B cell (primary cell): ENCODE measurements at regions not wholly inside any gene's neighbourhood (a gene's known extent, or its start where the extent isn't known, plus 50 kb on each side); places are given as distances from the start of the nearest gene placed in this dataset.

Experiments
- ATAC-seq: fragments of 200-7000 bp; cut with Tn5 transposase; one replicate; pipeline ENCODE4 v1.10.0; 2021; ENCODE audit warnings: low read depth, mild to moderate bottlenecking, moderate number of reproducible peaks, moderate library complexity
- CTCF ChIA-PET: fragments of 350-600 bp; sonication (Branson Sonifier 250); formaldehyde crosslinking; loops from one replicate; lab custom pipeline; 2021; ENCODE audit warnings: antibody characterized with exemption, inconsistent platforms; lab: Charles Lee
- POLR2A ChIA-PET: fragments of 350-600 bp; sonication (Branson Sonifier 250); formaldehyde crosslinking; loops from one replicate; lab custom pipeline; 2021; ENCODE audit warnings: antibody characterized with exemption; lab: Charles Lee
- DNase-seq: peaks from one replicate; pipeline ENCODE4 v3.0.0; 2013
- H2AFZ ChIP-seq: 2 replicates; pipeline ENCODE4 v1.6.1; 2012; ENCODE audit warnings: mild to moderate bottlenecking, low read depth, low read length; ENCODE audit not compliant: insufficient read depth, poor library complexity, severe bottlenecking
- H3K27ac ChIP-seq, 2 donors: 1 replicate in 1 of 2; 2 replicates in 1 of 2; pipeline ENCODE4 v1.5.1; 2012 to 2013; ENCODE audit warnings: low read length in 2 of 2, mild to moderate bottlenecking in 2 of 2, moderate library complexity in 1 of 2
- H3K27me3 ChIP-seq, 4 experiments: fragments of 200-600 bp in 1 of 4; sonication (generic) in 1 of 4; replicated peaks in 1 of 4; 1 replicate in 2 of 4; 2 replicates in 2 of 4; pipeline versions ENCODE4 v1.6.1 to v1.7.0; 2013 to 2016; ENCODE audit warnings: low read length in 3 of 4, mild to moderate bottlenecking in 2 of 4, mixed read lengths in 1 of 4, moderate library complexity in 1 of 4; ENCODE audit not compliant: insufficient read depth in 4 of 4, control insufficient read depth in 3 of 4; ENCODE audit errors: control extremely low read depth in 1 of 4
- H3K36me3 ChIP-seq, 2 experiments: replicated peaks in 1 of 2; 1 replicate in 1 of 2; 2 replicates in 1 of 2; pipeline versions ENCODE4 v1.6.1 to v1.7.1; 2013; ENCODE audit warnings: low read length in 1 of 2; ENCODE audit not compliant: insufficient read depth in 2 of 2, control insufficient read depth in 1 of 2; ENCODE audit errors: control extremely low read depth in 1 of 2, extremely low read depth in 1 of 2
- H3K4me1 ChIP-seq, 2 donors: fragments of 200-600 bp in 1 of 2; sonication (generic) in 1 of 2; 1 replicate in 1 of 2; 2 replicates in 1 of 2; pipeline versions ENCODE4 v1.5.1 to v1.6.1; 2013 to 2017; ENCODE audit warnings: low read length in 2 of 2; ENCODE audit not compliant: control insufficient read depth in 2 of 2, insufficient read depth in 2 of 2
- H3K4me2 ChIP-seq: replicated peaks from 2 replicates; pipeline ENCODE3; 2012; ENCODE audit warnings: mild to moderate bottlenecking, low read depth, low read length; ENCODE audit not compliant: poor library complexity, severe bottlenecking
- H3K4me3 ChIP-seq, 5 experiments: fragments of 200-600 bp in 1 of 5; sonication (generic) in 1 of 5; 1 replicate in 3 of 5; 2 replicates in 2 of 5; pipeline versions ENCODE4 v1.5.1 to v1.7.0; 2011 to 2016; ENCODE audit warnings: low read length in 4 of 5, mild to moderate bottlenecking in 4 of 5, low read depth in 2 of 5, control low read depth in 1 of 5, moderate library complexity in 1 of 5; ENCODE audit not compliant: insufficient read depth in 1 of 5; ENCODE audit errors: control extremely low read depth in 1 of 5, extremely low read depth in 1 of 5
- H3K79me2 ChIP-seq: fragments of 200-600 bp; sonication (generic); one replicate; pipeline ENCODE4 v1.6.0; 2016; ENCODE audit warnings: low read length; ENCODE audit not compliant: control insufficient read depth, insufficient read depth
- H3K9ac ChIP-seq: fragments of 200-600 bp; sonication (generic); 2 replicates; pipeline ENCODE4 v1.6.1; 2017; ENCODE audit warnings: mild to moderate bottlenecking, low read length, moderate library complexity
- H3K9me3 ChIP-seq, 3 donors: one replicate each; pipeline versions ENCODE4 v1.6.1 to v1.7.1; 2013; ENCODE audit warnings: low read length in 2 of 3; ENCODE audit not compliant: control insufficient read depth in 2 of 3, insufficient read depth in 1 of 3; ENCODE audit errors: control extremely low read depth in 1 of 3
- H4K20me1 ChIP-seq: 2 replicates; pipeline ENCODE4 v1.6.0; 2012; ENCODE audit warnings: mild to moderate bottlenecking, low read length; ENCODE audit not compliant: insufficient read depth, control insufficient read depth, poor library complexity, severe bottlenecking
- H3K27ac Mint-ChIP-seq: one replicate; pipeline ENCODE4 v1.8.0; 2021; ENCODE audit warnings: mixed read lengths
- H3K27me3 Mint-ChIP-seq: one replicate; pipeline ENCODE4 v1.8.0; 2021; ENCODE audit warnings: mixed read lengths
- H3K4me1 Mint-ChIP-seq: one replicate; pipeline ENCODE4 v1.8.0; 2021; ENCODE audit warnings: mixed read lengths
- H3K4me3 Mint-ChIP-seq: one replicate; pipeline ENCODE4 v1.8.0; 2021; ENCODE audit warnings: mixed read lengths
- H3K9me3 Mint-ChIP-seq: one replicate; pipeline ENCODE4 v1.8.0; 2022; ENCODE audit warnings: mixed read lengths; ENCODE audit not compliant: insufficient read depth
- EZH2 ChIP-seq: IDR thresholded peaks from 2 replicates; pipeline ENCODE4 v1.6.1; 2012; ENCODE audit warnings: borderline replicate concordance, low read depth, mild to moderate bottlenecking, moderate library complexity, low read length; ENCODE audit not compliant: insufficient read depth, poor library complexity, severe bottlenecking
- WGBS: methylation state at CpG from one replicate; pipeline ENCODE4 v1.1.5; 2013; ENCODE audit warnings: missing lambda C conversion rate; ENCODE audit not compliant: insufficient coverage; 5-methylcytosine and 5-hydroxymethylcytosine counted together
- intact Hi-C: fragments of 100-400 bp; cut with micrococcal nuclease; formaldehyde crosslinking; loops from one replicate; pipeline ENCODE4 v1.10.0; 2022
- TF ChIP-seq, protein P1 (sequence below): fragments of 200-600 bp; IDR thresholded peaks from one replicate; pipeline ENCODE4 v1.8.0; 2022; ENCODE audit warnings: antibody characterized with exemption, mild to moderate bottlenecking

DNA sequence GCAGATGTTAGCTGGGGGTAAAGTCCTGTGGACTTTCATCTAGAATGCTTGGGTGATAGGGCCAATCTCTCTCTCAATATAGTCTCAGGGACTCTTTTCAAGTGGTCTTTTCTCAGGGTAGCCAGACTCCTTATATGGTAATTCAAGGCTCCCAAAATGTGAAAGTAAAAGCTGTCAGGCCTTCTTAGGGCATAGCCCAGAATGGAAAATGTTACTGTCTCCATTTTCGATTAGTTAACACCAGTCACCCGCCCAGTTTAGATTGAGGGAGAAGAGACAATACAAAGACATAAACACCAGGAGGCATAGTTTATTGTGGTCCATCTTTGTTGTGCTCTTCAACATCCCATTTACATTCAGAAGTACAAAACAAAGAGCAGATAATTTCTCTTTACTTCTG is 295.8 kb downstream of the EPHA7 start:
- Histone ChIP-seq H3K27me3 (no peaks in the 10 kb centered on the region), H2AFZ (no peak overlapping the region), H3K4me3 (no peak overlapping the region), H3K9ac (no peak overlapping the region), H3K4me1 (no peaks in the 10 kb centered on the region), H3K4me2 (no peak overlapping the region), H3K36me3 (no peaks in the 10 kb centered on the region), H4K20me1 (no peaks in the 10 kb centered on the region), H3K9me3 (no peaks in the 10 kb centered on the region), H3K79me2 (no peaks in the 10 kb centered on the region), H3K27ac (no peak overlapping the region)
- intact Hi-C loops, result no loop called here
- no peaks in the 10 kb centered on the region for H3K27me3 Mint-ChIP-seq
- POLR2A ChIA-PET, result no interaction called here
- WGBS, result no CpG with 5 or more reads among the region's 2 CpGs
- ATAC-seq (no peak), DNase-seq (no peak)
- no peaks in the 10 kb centered on the region for H3K4me1 Mint-ChIP-seq
- no peak overlapping the region for H3K27ac Mint-ChIP-seq
- TF ChIP-seq, protein P1, sequence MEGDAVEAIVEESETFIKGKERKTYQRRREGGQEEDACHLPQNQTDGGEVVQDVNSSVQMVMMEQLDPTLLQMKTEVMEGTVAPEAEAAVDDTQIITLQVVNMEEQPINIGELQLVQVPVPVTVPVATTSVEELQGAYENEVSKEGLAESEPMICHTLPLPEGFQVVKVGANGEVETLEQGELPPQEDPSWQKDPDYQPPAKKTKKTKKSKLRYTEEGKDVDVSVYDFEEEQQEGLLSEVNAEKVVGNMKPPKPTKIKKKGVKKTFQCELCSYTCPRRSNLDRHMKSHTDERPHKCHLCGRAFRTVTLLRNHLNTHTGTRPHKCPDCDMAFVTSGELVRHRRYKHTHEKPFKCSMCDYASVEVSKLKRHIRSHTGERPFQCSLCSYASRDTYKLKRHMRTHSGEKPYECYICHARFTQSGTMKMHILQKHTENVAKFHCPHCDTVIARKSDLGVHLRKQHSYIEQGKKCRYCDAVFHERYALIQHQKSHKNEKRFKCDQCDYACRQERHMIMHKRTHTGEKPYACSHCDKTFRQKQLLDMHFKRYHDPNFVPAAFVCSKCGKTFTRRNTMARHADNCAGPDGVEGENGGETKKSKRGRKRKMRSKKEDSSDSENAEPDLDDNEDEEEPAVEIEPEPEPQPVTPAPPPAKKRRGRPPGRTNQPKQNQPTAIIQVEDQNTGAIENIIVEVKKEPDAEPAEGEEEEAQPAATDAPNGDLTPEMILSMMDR, result no peak
- TF ChIP-seq EZH2, result no peak
- H3K9me3 Mint-ChIP-seq, result no peaks in the 10 kb centered on the region
- no peak overlapping the region for H3K4me3 Mint-ChIP-seq
- CTCF ChIA-PET, result no interaction called here

DNA sequence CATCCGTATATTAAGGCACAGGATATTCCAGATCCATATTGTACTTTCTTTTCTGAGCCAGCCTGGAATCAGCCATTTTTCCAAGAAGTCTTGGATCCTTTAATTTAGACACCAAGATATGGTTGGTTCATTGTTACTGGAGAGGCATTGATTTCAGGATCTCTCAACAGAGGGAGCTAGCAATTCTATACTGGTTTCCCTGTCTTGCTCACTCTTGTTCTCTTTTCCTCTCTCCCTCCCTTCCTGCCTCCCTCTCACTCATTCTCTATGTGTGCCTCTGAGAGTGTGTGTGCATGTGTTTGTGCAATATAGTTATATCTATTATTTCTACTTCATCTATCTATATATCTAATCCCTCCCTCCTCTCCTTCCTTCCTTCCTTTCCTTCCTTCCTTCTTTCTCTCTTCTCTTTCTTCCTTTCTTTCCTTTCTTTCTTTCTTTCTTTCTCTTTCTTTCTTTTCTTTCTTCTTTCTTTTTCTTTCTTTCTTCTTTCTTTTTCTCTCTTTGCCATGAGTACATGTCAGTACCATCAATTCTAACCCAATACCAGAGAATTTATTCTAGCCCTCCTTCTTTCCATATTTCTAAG is 299.1 kb downstream of the EPHA7 start:
- no peak overlapping the region for H3K27ac Mint-ChIP-seq
- H3K9ac ChIP-seq, result no peak overlapping the region
- ATAC-seq (no peak), DNase-seq (no peak)
- no peaks in the 10 kb centered on the region for H3K27me3 ChIP-seq
- no peaks in the 10 kb centered on the region for H3K4me1 ChIP-seq
- POLR2A ChIA-PET, result no interaction called here
- no peak overlapping the region for H3K4me3 ChIP-seq
- TF ChIP-seq, protein P1, result peak; percentile 10
- TF ChIP-seq EZH2, result no peak
- H3K9me3 ChIP-seq, result no peaks in the 10 kb centered on the region
- no peaks in the 10 kb centered on the region for H4K20me1 ChIP-seq
- no peaks in the 10 kb centered on the region for H3K4me1 Mint-ChIP-seq
- H2AFZ ChIP-seq, result no peak overlapping the region
- H3K27me3 Mint-ChIP-seq, result no peaks in the 10 kb centered on the region
- intact Hi-C loops, result no loop called here
- no peaks in the 10 kb centered on the region for H3K9me3 Mint-ChIP-seq
- 80% methylated on average over 1 of the region's 1 CpG for WGBS
- no peaks in the 10 kb centered on the region for H3K36me3 ChIP-seq
- CTCF ChIA-PET, result no interaction called here
- no peak overlapping the region for H3K27ac ChIP-seq
- no peak overlapping the region for H3K4me3 Mint-ChIP-seq
- no peaks in the 10 kb centered on the region for H3K79me2 ChIP-seq
- H3K4me2 ChIP-seq, result no peak overlapping the region
